DMS 273 (cell line): ENCODE measurements at regions not wholly inside any gene's neighbourhood (a gene's known extent, or its start where the extent isn't known, plus 50 kb on each side); places are given as distances from the start of the nearest gene placed in this dataset.

Experiments used
- DNase-seq: peaks from one replicate; lab custom pipeline; 2025; ENCODE audit not compliant: unreplicated experiment; lab: John Stamatoyannopoulos, UW

GRCh38 chr16:62969711-62970318 lies 933.6 kb upstream of the CDH8 start:
- peak; percentile 5 for DNase-seq

GRCh38 chr16:62967611-62968010 lies 931.4 kb upstream of the CDH8 start:
- no peak for DNase-seq

GRCh38 chr16:62967163-62967562 lies 930.9 kb upstream of the CDH8 start:
- peak; percentile 92 for DNase-seq

- DNase-seq: peak; percentile 23
Observed at GRCh38 chr16:62966626-62967025, 930.4 kb upstream of the CDH8 start.

DNA sequence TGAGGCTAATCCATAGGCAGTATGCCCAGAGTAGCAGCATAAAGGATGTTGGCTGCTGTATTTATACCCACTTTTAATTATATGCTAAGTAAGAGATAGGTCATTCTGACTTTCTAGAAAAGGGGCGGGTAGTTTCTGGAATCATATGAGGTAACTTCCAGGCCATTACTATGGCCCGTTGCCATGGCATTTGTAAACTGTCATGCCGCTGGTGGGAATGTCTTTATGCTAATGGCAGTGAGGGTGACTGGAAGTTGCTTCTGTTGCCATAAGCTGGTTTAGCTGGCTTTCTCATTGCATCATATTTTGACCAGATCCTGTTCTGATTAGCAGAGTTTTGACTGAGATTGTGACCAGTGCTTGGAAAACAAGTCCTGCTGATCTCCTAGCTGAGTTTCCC lies 929.6 kb upstream of the CDH8 start:
- peak; percentile 33 for DNase-seq

GRCh38 chr16:62963846-62964245 lies 927.6 kb upstream of the CDH8 start:
- no peak for DNase-seq

DNA sequence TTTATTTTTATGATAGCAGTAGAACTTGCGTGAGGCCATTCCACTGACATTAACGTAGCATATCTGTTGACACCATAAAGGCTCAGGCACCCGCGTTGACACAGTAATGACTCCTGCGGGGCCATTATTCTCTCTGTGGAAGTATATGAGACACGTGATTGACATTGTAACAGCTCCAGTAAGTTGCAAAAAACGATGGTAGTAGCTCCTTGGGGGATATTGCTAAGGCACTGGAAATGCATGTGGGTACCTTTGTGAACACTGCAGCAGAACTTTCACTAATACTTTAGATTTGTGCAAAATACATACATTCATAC lies 918.8 kb upstream of the CDH8 start:
- no peak for DNase-seq

DNA sequence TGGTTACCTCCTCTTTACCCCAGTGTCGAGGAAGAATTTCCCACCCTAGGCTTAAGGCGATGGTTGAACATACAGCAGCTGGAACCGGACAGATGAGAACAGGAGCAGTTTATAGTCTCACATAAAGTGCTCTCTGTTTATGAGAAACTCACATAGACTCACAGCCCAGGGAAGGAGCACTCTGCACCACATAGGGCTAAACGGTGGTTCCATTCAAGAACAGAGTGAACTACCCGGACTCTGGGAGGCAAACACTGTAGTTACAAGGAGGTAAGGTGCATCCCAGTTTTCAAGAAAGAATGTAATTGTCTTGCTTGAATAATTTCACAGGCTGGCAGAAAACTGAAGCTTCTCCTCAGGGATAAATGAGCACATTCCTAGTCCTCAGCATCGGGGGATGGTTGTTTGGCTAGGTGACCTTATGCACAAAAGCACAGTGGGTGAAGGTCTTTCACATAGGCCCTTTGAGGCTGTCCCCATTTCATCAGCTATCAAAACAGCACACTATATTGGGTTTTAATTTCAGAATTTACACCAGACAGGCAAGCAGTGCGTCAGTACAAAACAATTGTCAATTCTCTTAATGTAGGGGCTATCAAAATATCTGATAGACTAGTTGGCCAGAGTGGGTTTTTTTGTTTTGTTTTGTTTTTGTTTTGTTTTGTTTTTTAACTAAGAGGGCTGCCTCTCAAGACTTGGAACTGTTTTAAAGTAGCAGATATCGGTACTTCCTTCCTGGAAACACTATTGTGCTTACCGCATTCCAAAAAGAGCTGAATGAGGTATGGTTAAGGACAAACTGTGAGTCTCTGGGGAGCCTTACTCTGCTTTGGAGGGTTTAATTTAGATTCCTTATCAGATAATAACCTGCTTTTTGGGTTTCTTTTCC lies 918.1 kb upstream of the CDH8 start:
- DNase-seq: no peak

DNA sequence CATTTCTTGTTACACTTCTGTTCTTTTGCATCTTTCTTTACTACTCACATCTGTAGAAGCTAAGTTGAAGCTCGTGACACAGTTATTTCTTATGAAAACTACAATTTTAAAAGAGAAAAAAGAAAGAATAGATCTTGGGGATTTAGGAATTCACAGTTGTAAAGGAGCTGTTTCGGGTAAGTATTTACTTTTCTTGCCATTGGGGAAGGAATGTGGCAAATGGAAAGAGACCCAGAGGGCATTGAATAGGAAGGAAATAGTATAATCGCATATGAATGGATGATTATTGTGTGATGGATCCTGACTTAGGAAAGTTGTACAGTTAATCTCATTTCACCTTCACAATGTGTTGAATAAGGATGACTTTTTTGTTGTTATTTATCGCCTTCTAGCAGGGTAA lies 914.1 kb upstream of the CDH8 start:
- no peak for DNase-seq

DNA sequence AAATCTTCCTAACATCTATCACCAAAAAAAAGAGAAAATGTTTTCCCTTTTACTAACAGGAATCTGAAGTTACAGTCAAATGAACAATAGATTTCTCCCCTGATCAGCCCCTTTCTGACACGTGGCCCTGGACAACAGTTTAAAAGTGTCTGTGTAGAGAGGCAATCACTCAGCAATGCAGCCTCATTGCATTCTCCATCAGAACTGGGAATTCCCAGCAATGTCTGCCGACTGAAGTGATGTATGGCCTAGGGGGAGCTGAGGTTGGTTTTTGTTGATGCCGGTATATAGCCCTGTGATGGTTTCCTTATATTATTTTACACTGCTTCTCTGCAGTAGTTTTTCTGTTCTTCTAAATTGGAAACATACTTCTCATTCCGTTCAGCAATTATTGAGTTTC lies 904.3 kb upstream of the CDH8 start:
- peak; percentile 22 for DNase-seq

DNA sequence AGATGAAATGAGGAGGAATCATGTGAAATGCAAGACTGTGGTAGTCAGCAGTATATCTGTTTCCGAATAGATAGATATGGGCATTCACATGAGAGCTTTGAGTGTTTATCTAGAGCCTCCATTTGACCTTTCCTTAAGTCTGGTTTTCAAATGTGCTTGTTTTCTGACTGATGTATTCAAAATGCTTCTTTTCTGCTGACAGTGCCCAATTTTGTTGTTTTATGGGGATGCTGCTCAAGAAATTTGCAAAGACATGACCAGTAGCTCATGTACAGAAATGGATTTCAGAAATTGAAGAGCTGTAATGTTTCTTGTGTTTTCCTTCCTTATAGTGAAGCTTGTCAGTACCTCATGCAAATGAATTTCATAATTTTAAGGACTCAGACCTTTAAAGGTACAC lies 903.4 kb upstream of the CDH8 start:
- peak; percentile 14 for DNase-seq

GRCh38 chr16:62933929-62934328 lies 897.7 kb upstream of the CDH8 start:
- DNase-seq: peak; percentile 82

GRCh38 chr16:62929593-62929992 lies 893.4 kb upstream of the CDH8 start:
- DNase-seq: no peak

- no peak for DNase-seq
Observed at GRCh38 chr16:62927122-62927521, 890.9 kb upstream of the CDH8 start.

DNA sequence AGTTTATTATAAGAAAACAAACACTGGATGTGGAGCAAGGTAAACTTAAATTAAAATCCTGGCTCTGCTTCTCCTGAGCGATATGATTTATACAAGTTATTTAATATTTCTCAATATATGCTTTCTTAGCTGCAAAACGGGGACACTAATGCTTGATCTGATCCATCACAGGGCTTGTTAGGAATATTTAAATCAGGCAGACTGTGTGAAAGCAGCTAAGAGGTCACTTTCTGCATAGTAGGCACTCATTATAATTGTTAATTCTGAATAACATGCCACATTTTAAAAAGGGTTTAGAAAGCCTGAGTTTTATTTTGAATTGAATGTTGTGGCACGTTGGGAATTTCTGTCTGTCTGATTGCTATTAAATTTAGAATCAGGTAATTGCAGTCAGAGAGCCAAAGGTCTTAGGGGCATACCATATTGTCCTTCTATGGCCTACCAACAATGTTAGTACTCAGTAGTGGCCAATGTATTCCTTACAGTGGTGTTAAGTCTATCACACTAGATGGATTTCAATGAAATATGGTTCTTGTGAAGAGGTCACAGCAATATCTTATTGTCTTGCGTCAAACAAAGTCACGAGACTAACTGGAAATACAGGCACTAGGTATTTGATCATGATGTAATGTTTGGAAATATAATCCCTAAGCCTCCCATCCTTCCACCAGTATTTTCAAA lies 890.0 kb upstream of the CDH8 start:
- no peak for DNase-seq

GRCh38 chr16:62921904-62922303 lies 885.7 kb upstream of the CDH8 start:
- DNase-seq: peak; percentile 70

DNA sequence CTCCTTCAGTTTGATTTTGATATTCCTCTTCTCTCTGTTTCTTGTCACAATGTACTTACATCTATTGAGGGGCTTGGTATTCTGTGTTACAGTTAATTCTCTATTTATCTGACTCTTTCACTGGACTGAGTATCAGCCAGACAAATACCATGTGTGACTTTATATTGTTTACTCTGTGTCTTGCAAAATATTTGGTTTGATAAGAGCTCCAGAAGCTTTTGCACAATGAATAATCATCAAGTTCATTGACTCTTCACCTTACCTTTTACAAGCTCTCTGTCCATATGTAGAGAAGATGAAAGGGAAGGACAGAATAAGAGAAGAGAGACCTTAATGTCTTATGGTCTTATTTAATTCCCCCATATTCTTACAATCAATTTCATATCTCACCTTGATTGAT lies 877.7 kb upstream of the CDH8 start:
- DNase-seq: no peak

DNA sequence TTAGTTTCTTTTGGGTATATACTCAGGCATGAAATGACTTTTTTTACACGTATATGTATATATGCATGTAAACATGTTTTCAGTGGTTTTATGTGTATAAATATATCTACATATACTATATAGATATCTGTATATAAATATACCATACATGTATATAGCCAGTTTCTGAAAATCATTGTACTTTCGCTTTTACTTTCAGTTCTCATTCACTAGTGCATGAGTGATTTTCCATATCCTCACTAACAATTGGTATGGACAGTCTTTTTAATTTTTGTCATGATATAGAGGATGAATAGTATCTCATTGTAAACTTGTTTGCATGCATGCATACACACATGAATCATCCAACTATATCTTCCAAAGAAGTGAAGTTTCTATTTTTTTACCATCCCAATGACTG lies 877.1 kb upstream of the CDH8 start:
- DNase-seq: no peak

DNA sequence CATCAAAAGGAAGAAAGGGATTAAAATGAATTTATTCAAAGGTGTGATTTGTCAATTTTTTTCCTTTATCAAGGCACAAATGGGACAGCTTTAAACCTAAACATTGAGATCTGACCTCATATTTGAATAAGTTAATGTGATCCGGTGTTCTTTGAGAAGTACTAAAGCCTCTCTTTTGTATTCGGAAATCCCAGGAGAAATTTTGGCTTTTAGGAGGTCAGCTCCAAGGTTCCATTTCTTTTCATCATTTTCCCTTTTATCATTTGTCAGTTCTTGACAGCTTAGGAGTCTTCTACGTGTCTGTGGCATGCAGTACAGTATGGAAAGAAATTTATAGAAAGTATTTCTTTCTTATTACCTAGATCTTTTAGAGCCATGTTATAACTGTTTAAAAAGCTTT lies 873.4 kb upstream of the CDH8 start:
- DNase-seq: no peak

GRCh38 chr16:62907562-62907961 lies 871.3 kb upstream of the CDH8 start:
- no peak for DNase-seq

DNA sequence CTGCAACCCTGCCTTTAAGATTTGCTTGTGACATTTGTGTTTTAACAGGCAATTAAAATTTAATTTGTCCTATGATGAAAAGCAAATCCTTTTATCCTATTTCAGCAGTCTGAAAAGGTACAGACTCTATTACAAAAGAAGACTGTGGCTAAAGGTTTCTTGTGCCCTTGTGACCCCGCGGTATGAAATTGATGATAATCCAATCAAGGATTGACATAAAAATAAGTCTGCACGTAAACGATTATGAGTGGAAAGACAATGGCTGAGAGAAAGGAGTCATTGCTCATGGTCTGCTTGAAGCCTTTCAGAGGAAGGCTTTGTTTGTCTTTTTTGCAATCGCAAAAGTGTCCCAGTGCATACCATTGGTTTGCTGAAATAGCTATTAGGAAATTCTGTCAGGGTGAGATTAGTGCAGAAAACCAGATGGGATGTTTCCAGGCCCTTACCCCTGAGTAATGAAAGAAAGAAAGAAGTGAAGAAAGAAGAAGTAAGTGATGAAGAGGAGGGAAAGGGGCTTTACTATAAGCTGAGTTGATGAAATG lies 867.8 kb upstream of the CDH8 start:
- no peak for DNase-seq

- DNase-seq: no peak
Observed at GRCh38 chr16:62899737-62900136, 863.5 kb upstream of the CDH8 start.
